ENCODE measurements at regions not wholly inside any gene's neighbourhood (a gene's known extent, or its start where the extent isn't known, plus 50 kb on each side); places are given as distances from the start of the nearest gene placed in this dataset.

DNA sequence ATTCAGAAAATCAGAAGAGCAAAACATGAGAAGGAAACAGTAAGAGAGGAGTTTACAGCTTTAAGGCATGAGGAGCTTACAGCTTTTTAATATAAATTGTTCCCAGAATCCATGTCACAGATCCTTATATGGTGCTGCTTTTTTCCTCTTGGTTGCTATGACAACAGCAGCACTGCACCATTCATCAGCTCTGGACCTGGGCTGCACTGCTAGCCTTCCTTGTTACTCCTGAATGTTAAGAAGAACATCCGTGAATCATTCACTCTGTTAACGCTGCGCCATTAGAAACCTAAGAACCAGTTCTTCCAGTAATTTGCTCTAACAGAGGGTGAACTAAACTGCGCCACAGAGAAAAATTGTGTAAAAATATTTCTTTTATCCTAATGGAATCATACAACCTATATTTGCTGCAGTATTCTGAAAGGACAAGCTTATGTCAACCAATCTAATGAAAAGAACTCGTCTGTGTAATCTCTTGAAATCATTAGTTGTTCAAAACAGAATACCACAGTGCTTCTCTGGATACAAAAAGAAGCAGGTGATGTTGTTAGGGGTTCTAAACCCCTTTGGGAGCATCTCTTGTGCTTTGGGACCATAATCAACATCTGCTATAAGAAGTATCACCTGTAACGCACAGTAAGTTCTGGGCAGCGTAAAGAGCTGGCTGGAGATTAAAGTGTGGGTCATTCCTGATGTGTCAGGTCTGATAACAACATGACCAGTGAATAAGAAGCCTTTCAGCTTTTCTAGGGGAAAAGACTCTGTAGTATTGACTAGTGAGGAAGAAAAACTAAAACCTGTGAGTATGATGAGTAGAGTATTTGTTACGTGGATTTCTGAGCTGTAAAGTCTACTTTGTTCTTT lies 151.2 kb downstream of the TANC2 start:
- no peak overlapping the region for H3K4me3 ChIP-seq (replicated peaks in 1 of 2; ENCODE audit: low read depth in 2 of 2, low read length in 2 of 2)
- TF ChIP-seq, protein P1, sequence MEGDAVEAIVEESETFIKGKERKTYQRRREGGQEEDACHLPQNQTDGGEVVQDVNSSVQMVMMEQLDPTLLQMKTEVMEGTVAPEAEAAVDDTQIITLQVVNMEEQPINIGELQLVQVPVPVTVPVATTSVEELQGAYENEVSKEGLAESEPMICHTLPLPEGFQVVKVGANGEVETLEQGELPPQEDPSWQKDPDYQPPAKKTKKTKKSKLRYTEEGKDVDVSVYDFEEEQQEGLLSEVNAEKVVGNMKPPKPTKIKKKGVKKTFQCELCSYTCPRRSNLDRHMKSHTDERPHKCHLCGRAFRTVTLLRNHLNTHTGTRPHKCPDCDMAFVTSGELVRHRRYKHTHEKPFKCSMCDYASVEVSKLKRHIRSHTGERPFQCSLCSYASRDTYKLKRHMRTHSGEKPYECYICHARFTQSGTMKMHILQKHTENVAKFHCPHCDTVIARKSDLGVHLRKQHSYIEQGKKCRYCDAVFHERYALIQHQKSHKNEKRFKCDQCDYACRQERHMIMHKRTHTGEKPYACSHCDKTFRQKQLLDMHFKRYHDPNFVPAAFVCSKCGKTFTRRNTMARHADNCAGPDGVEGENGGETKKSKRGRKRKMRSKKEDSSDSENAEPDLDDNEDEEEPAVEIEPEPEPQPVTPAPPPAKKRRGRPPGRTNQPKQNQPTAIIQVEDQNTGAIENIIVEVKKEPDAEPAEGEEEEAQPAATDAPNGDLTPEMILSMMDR (IDR thresholded peaks at IDR 0.05; ENCODE audit: low read depth, low read length), result no peak
- DNase-seq (ENCODE audit: low read depth in 2 of 2), result peak; percentile 29 to 61

DNA sequence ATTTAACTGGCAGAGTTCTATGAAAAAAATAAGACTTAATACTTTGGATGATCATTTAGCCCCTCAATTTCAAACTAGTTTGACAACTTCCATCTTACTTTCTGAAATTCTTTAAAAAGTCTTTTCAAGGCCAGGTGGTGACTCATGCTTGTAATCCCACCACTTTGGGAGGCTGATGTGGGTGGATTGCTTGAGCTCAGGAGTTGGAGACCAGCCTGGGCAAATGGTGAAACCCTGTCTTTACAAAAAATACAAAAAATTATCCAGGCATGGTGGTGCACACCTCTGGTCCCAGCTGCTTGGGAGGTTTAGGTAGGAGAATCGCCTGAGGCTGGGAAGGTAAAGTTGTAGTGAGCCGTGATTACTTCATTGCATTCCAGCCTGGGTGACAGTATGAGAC lies 154.4 kb downstream of the TANC2 start:
- DNase-seq (ENCODE audit: low read depth in 2 of 2), result peak; percentile 22 to 24
- TF ChIP-seq, protein P1 (IDR thresholded peaks at IDR 0.05; ENCODE audit: low read depth, low read length), result no peak
- no peak overlapping the region for H3K4me3 ChIP-seq (replicated peaks in 1 of 2; ENCODE audit: low read depth in 2 of 2, low read length in 2 of 2)

DNA sequence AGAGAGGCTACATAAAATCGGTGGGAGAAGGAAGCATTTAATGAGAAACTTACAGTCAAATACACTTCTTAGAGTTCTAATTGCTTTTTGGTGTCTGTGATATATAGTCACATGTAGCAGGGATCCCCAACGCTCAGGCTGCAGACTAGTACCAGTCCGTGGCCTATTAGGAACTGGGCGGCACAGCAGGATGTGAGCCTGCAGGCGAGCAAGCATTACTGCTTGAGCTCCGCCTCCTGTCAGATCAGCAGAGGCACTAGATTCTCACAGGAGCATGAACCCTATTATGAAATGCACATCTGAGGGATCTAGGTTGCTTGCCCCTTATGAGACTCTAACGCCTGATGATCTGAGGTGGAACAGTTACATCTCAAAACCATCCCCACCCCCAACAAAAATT lies 158.5 kb downstream of the TANC2 start:
- TF ChIP-seq, protein P1 (IDR thresholded peaks at IDR 0.05; ENCODE audit: low read depth, low read length), result no peak
- no peak overlapping the region for H3K4me3 ChIP-seq (replicated peaks in 1 of 2; ENCODE audit: low read depth in 2 of 2, low read length in 2 of 2)
- no peak for DNase-seq (ENCODE audit: low read depth in 2 of 2)

DNA sequence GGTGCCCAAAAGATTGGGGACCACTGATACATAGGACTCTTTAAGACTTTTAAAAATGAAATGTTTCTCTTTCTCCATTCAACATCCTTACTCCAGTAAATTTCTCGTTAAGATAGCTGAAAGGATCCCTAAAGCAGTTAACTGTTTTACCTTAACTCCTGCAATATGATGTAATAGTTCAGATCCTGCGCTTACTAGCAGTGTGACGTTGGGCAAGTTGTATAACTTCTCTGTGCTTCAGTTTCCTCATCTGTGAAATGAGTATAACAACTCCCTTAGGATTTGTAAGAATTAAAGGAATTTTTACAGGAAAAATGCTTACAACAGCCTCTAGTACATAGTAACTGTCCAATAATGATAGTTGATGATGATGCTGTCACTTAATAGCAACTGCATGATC lies 158.9 kb downstream of the TANC2 start:
- no peak for DNase-seq (ENCODE audit: low read depth in 2 of 2)
- no peak overlapping the region for H3K4me3 ChIP-seq (replicated peaks in 1 of 2; ENCODE audit: low read depth in 2 of 2, low read length in 2 of 2)
- TF ChIP-seq, protein P1 (IDR thresholded peaks at IDR 0.05; ENCODE audit: low read depth, low read length), result no peak

DNA sequence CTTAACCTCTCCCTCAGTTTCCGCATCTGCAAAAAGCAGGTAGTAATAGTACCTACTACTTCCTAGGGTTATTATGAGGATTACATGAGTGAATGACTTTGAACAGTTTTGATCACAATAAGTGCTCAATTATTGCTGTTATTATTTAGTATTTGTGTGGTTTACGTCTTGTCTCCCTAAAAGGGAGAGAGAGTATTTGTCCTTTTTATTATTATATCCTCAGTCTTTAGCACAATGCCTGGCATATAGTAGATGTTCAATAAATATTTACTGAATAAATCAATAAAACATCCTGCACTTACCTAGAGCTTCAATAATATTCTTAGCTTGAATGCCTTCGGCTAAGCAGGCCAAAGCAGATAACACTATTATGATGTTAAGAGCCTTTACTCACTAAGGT lies 160.0 kb downstream of the TANC2 start:
- TF ChIP-seq, protein P1 (IDR thresholded peaks at IDR 0.05; ENCODE audit: low read depth, low read length), result no peak
- no peak for DNase-seq (ENCODE audit: low read depth in 2 of 2)
- H3K4me3 ChIP-seq (replicated peaks in 1 of 2; ENCODE audit: low read depth in 2 of 2, low read length in 2 of 2), result no peak overlapping the region

DNA sequence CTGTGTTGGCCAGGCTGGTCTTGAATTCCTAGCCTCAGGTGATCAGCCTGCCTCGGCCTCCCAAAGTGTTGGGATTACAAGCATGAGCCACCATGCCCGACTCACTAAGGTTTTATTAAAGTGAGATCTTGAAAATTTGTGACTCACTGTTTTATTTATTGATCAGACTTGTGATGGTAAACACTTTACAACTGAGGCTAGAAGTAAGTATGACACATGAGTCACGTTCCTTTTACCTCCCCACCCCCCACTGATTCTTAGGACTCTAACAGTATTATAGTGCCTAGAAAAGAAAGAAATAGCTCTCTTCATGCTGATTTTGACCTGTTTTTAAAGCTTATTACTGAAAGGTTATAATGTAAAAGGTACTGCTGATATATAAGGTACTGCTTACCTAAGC lies 160.6 kb downstream of the TANC2 start:
- DNase-seq (ENCODE audit: low read depth in 2 of 2), result no peak
- no peak overlapping the region for H3K4me3 ChIP-seq (replicated peaks in 1 of 2; ENCODE audit: low read depth in 2 of 2, low read length in 2 of 2)
- TF ChIP-seq, protein P1 (IDR thresholded peaks at IDR 0.05; ENCODE audit: low read depth, low read length), result no peak
